Trophoblast cell (in vitro differentiated cells and primary cell): ENCODE measurements at regions not wholly inside any gene's neighbourhood (a gene's known extent, or its start where the extent isn't known, plus 50 kb on each side); places are given as distances from the start of the nearest gene placed in this dataset.

Experiments used
- DNase-seq, 2 donors: peaks; one replicate each; pipeline ENCODE4 v3.0.0-alpha.2; 2016
- H2AFZ ChIP-seq: 2 replicates; pipeline ENCODE4 v1.6.1; 2013; ENCODE audit warnings: low read length, moderate library complexity, mild to moderate bottlenecking; ENCODE audit not compliant: insufficient read depth, poor library complexity
- H2AK5ac ChIP-seq: 2 replicates; pipeline ENCODE4 v1.6.1; 2013; ENCODE audit warnings: mild to moderate bottlenecking, low read length
- H2BK120ac ChIP-seq: 2 replicates; pipeline ENCODE4 v1.6.1; 2013; ENCODE audit warnings: low read length, mild to moderate bottlenecking, moderate library complexity; ENCODE audit not compliant: insufficient read depth, poor library complexity
- H2BK12ac ChIP-seq: 2 replicates; pipeline ENCODE4 v1.6.1; 2013; ENCODE audit warnings: mild to moderate bottlenecking, low read length, moderate library complexity
- H2BK5ac ChIP-seq: 2 replicates; pipeline ENCODE4 v1.6.1; 2013; ENCODE audit warnings: low read length, low read depth, moderate library complexity, mild to moderate bottlenecking; ENCODE audit not compliant: poor library complexity
- H3K14ac ChIP-seq: 2 replicates; pipeline ENCODE4 v1.6.1; 2013; ENCODE audit warnings: mild to moderate bottlenecking, low read length
- H3K18ac ChIP-seq: 2 replicates; pipeline ENCODE4 v1.6.1; 2013; ENCODE audit warnings: mild to moderate bottlenecking, low read length
- H3K23ac ChIP-seq: 2 replicates; pipeline ENCODE4 v1.6.1; 2013; ENCODE audit warnings: low read length
- H3K27ac ChIP-seq: 2 replicates; pipeline ENCODE4 v1.5.1; 2013; ENCODE audit warnings: low read depth, mild to moderate bottlenecking, inconsistent platforms, low read length, moderate library complexity
- H3K27me3 ChIP-seq: 2 replicates; pipeline ENCODE4 v1.6.1; 2013; ENCODE audit warnings: inconsistent platforms, mild to moderate bottlenecking, low read length, moderate library complexity; ENCODE audit not compliant: insufficient read depth
- H3K36me3 ChIP-seq, 2 experiments: 1 replicate in 1 of 2; 2 replicates in 1 of 2; pipeline ENCODE4 v1.6.1; 2013; ENCODE audit warnings: low read length in 2 of 2, mild to moderate bottlenecking in 2 of 2, moderate library complexity in 1 of 2; ENCODE audit not compliant: insufficient read depth in 2 of 2, control insufficient read depth in 1 of 2
- H3K4ac ChIP-seq: 2 replicates; pipeline ENCODE4 v1.6.1; 2013; ENCODE audit warnings: low read depth, mild to moderate bottlenecking, low read length, moderate library complexity
- H3K4me1 ChIP-seq, 2 experiments: 1 replicate in 1 of 2; 2 replicates in 1 of 2; pipeline ENCODE4 v1.6.1; 2013; ENCODE audit warnings: low read length in 2 of 2, mild to moderate bottlenecking in 2 of 2, moderate library complexity in 1 of 2; ENCODE audit not compliant: insufficient read depth in 2 of 2, control insufficient read depth in 1 of 2
- H3K4me2 ChIP-seq: 2 replicates; pipeline ENCODE4 v1.6.1; 2013; ENCODE audit warnings: inconsistent platforms, mild to moderate bottlenecking, low read length, moderate library complexity
- H3K4me3 ChIP-seq: 2 replicates; pipeline ENCODE4 v1.5.1; 2013; ENCODE audit warnings: mild to moderate bottlenecking, low read depth, low read length, inconsistent platforms
- H3K79me1 ChIP-seq: one replicate; pipeline ENCODE4 v1.6.1; 2013; ENCODE audit warnings: low read length
- H3K79me2 ChIP-seq: 2 replicates; pipeline ENCODE4 v1.6.1; 2013; ENCODE audit warnings: low read length, mild to moderate bottlenecking; ENCODE audit not compliant: control insufficient read depth, insufficient read depth, poor library complexity
- H3K9ac ChIP-seq: 2 replicates; pipeline ENCODE4 v1.6.1; 2013; ENCODE audit warnings: mild to moderate bottlenecking, low read length
- H3K9me3 ChIP-seq: 2 replicates; pipeline ENCODE4 v1.6.1; 2013; ENCODE audit warnings: low read depth, mild to moderate bottlenecking, control low read depth, inconsistent platforms, low read length; ENCODE audit not compliant: insufficient read depth
- H4K12ac ChIP-seq: 2 replicates; pipeline ENCODE4 v1.6.1; 2013; ENCODE audit warnings: low read depth, mild to moderate bottlenecking, low read length, moderate library complexity
- H4K8ac ChIP-seq: 2 replicates; pipeline ENCODE4 v1.6.1; 2013; ENCODE audit warnings: low read depth, mild to moderate bottlenecking, low read length, moderate library complexity
- H4K91ac ChIP-seq: one replicate; pipeline ENCODE4 v1.6.1; 2013; ENCODE audit warnings: low read depth, mild to moderate bottlenecking, low read length, moderate library complexity
- WGBS: extraction: QIAGEN DNeasy Blood & Tissue Kit; methylation state at CpG from one replicate; pipeline ENCODE4 v1.1.7; 2013; ENCODE audit warnings: missing lambda C conversion rate; ENCODE audit not compliant: insufficient read length, insufficient coverage; ENCODE audit errors: extremely low coverage; 5-methylcytosine and 5-hydroxymethylcytosine counted together

DNA sequence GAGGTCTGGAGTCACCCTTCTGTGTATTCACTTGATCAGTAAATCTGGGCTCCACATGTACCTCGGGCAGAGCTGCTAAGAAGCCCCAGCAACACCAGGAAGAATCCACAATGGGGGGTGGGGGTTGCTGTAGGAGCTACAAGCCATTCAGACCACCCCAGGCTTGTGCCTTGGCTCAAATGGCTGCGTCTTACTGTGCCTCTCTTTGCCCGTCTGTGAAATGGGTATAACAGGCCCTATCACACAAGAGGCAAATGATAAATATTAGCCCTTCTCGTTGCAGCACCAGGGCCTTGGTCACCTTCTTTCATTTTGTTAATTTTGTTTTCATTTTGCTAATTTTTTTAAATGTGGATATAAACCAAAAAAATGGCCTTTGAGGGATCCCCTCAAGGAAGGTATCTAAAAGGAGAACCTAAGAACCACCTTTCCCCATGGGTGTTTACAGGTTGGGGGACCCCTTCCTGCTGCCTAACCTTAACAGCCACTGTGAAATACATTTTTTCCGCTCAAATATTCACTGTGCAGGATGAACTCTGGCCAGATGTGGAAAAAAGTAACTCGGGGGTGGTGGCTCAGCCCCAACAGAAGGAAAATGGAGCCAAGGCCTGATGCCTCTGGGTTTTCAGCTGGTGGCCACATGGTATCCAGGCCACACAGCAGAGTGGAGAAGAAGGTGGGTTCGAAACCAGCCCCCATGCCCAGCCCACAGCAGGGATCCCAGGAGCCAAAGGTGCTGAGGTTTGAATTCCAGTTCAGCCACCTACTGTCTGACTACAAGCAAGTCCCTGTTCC, 284.0 kb downstream of the MN1 start:
- no peak overlapping the region for H4K12ac ChIP-seq
- H2BK5ac ChIP-seq, result no peak overlapping the region
- H2AK5ac ChIP-seq, result no peak overlapping the region
- H3K18ac ChIP-seq, result no peak overlapping the region
- no peak overlapping the region for H3K14ac ChIP-seq
- H2BK12ac ChIP-seq, result no peak overlapping the region
- no peak overlapping the region for H2AFZ ChIP-seq
- WGBS, result no CpG with 5 or more reads among the region's 7 CpGs
- H3K9me3 ChIP-seq, result no peaks in the 10 kb centered on the region
- no peak overlapping the region for H3K27ac ChIP-seq
- no peak overlapping the region for H3K4ac ChIP-seq
- no peak overlapping the region for H3K4me2 ChIP-seq
- H3K79me1 ChIP-seq, result no peaks in the 10 kb centered on the region
- no peak overlapping the region for H4K8ac ChIP-seq
- no peaks in the 10 kb centered on the region for H3K4me1 ChIP-seq
- H3K4me3 ChIP-seq, result no peak overlapping the region
- no peaks in the 10 kb centered on the region for H3K79me2 ChIP-seq
- no peaks in the 10 kb centered on the region for H3K36me3 ChIP-seq
- no peak overlapping the region for H3K23ac ChIP-seq
- H4K91ac ChIP-seq, result no peak overlapping the region
- no peak overlapping the region for H3K9ac ChIP-seq
- no peak for DNase-seq
- H3K27me3 ChIP-seq, result no peaks in the 10 kb centered on the region
- no peak overlapping the region for H2BK120ac ChIP-seq

- Histone ChIP-seq H3K14ac (no peak overlapping the region), H3K18ac (no peak overlapping the region), H2BK120ac (no peak overlapping the region), H2BK12ac (no peak overlapping the region), H3K4me2 (no peak overlapping the region), H2AK5ac (no peak overlapping the region), H3K9me3 (no peaks in the 10 kb centered on the region), H3K23ac (no peak overlapping the region), H4K8ac (no peak overlapping the region), H3K79me2 (no peaks in the 10 kb centered on the region), H3K4me3 (peak overlapping the region; percentile 37), H3K4me1 (no peaks in the 10 kb centered on the region), H4K12ac (no peak overlapping the region), H4K91ac (no peak overlapping the region), H3K4ac (no peak overlapping the region), H2AFZ (no peak overlapping the region), H3K27ac (no peak overlapping the region), H2BK5ac (no peak overlapping the region), H3K79me1 (no peaks in the 10 kb centered on the region), H3K9ac (no peak overlapping the region), H3K27me3 (no peaks in the 10 kb centered on the region), H3K36me3 (no peaks in the 10 kb centered on the region)
- no CpG with 5 or more reads among the region's 16 CpGs for WGBS
- DNase-seq, result peak in 1 of 2 donors; percentile 14
These were observed 282.8 kb downstream of the MN1 start for GRCh38 chr22:27518531-27519340.

GRCh38 chr22:27523711-27524110, 277.8 kb downstream of the MN1 start:
- Histone ChIP-seq H4K8ac (no peak overlapping the region), H2AK5ac (no peak overlapping the region), H2BK5ac (no peak overlapping the region), H3K9ac (no peak overlapping the region), H3K4me1 (no peaks in the 10 kb centered on the region), H4K91ac (no peak overlapping the region), H4K12ac (no peak overlapping the region), H3K4me2 (no peak overlapping the region), H3K36me3 (no peaks in the 10 kb centered on the region), H2AFZ (no peak overlapping the region), H3K79me2 (no peaks in the 10 kb centered on the region), H3K27me3 (no peaks in the 10 kb centered on the region), H3K4ac (no peak overlapping the region), H3K4me3 (no peak overlapping the region), H2BK12ac (no peak overlapping the region), H3K14ac (no peak overlapping the region), H3K18ac (no peak overlapping the region), H3K27ac (no peak overlapping the region), H3K9me3 (no peaks in the 10 kb centered on the region), H2BK120ac (no peak overlapping the region), H3K23ac (no peak overlapping the region), H3K79me1 (no peaks in the 10 kb centered on the region)
- DNase-seq, result no peak
- WGBS, result no CpG with 5 or more reads among the region's 5 CpGs

GRCh38 chr22:27525711-27526110, 275.8 kb downstream of the MN1 start:
- no peak overlapping the region for H4K8ac ChIP-seq

More at GRCh38 chr22:27525711-27526110, 275.8 kb downstream of the MN1 start:
- no peaks in the 10 kb centered on the region for H3K79me1 ChIP-seq
- no peaks in the 10 kb centered on the region for H3K36me3 ChIP-seq
- no peak overlapping the region for H3K27ac ChIP-seq
- H2BK120ac ChIP-seq, result no peak overlapping the region
- H2BK12ac ChIP-seq, result no peak overlapping the region
- no peak overlapping the region for H2AFZ ChIP-seq
- H3K4me1 ChIP-seq, result no peaks in the 10 kb centered on the region
- H4K91ac ChIP-seq, result no peak overlapping the region
- H2BK5ac ChIP-seq, result no peak overlapping the region
- H3K4me2 ChIP-seq, result no peak overlapping the region
- no peak for DNase-seq
- no peak overlapping the region for H3K9ac ChIP-seq
- H3K18ac ChIP-seq, result no peak overlapping the region
- H3K9me3 ChIP-seq, result peaks cover 2% of the 10 kb centered on the region
- no peak overlapping the region for H3K23ac ChIP-seq
- WGBS, result 100% methylated on average over 1 of the region's 2 CpGs
- no peak overlapping the region for H3K4me3 ChIP-seq
- H2AK5ac ChIP-seq, result no peak overlapping the region
- H3K4ac ChIP-seq, result no peak overlapping the region
- no peak overlapping the region for H4K12ac ChIP-seq
- no peak overlapping the region for H3K14ac ChIP-seq
- no peaks in the 10 kb centered on the region for H3K27me3 ChIP-seq
- H3K79me2 ChIP-seq, result no peaks in the 10 kb centered on the region
